ENCODE measurements at regions not wholly inside any gene's neighbourhood (a gene's known extent, or its start where the extent isn't known, plus 50 kb on each side); places are given as distances from the start of the nearest gene placed in this dataset.

- WGBS, 4 donors = 73 to 92% (median 85%) methylated on average over 1 of the region's 1 CpG
Observed at GRCh38 chr6:11894212-11894611, 115.6 kb upstream of the ADTRP start.

GRCh38 chr6:11891547-11891946, 112.9 kb upstream of the ADTRP start:
- H3K36me3 ChIP-seq (replicated peaks in 1 of 2) = no peaks in the 10 kb centered on the region
- TF ChIP-seq POLR2A (IDR thresholded peaks at IDR 0.05) (no peak), CTCF (IDR thresholded peaks at IDR 0.05) (no peak)
- no peaks in the 10 kb centered on the region for H3K27me3 ChIP-seq
- no peak overlapping the region for H3K4me3 ChIP-seq
- no peaks in the 10 kb centered on the region for H3K9me3 ChIP-seq (replicated peaks in 1 of 3)
- no peak for DNase-seq
- no peaks in the 10 kb centered on the region for H3K4me1 ChIP-seq (replicated peaks in 1 of 2)
- intact Hi-C loops (cut with DNase I) = no loop called here
- H3K27ac ChIP-seq = no peak overlapping the region

More at GRCh38 chr6:11894212-11894611, 115.6 kb upstream of the ADTRP start:
- intact Hi-C loops (cut with DNase I) = no loop called here
- TF ChIP-seq CTCF (IDR thresholded peaks at IDR 0.05) = no peak
- no peak for TF ChIP-seq POLR2A (IDR thresholded peaks at IDR 0.05)
- H3K27ac ChIP-seq = no peak overlapping the region
- no peaks in the 10 kb centered on the region for H3K27me3 ChIP-seq
- DNase-seq = no peak
- no peaks in the 10 kb centered on the region for H3K4me1 ChIP-seq (replicated peaks in 1 of 2)
- no peaks in the 10 kb centered on the region for H3K9me3 ChIP-seq (replicated peaks in 1 of 3)
- H3K36me3 ChIP-seq (replicated peaks in 1 of 2) = no peaks in the 10 kb centered on the region
- no peak overlapping the region for H3K4me3 ChIP-seq

GRCh38 chr6:11890849-11891248, 112.2 kb upstream of the ADTRP start:
- Histone ChIP-seq H3K9me3 (replicated peaks in 1 of 3) (no peaks in the 10 kb centered on the region), H3K36me3 (replicated peaks in 1 of 2) (no peaks in the 10 kb centered on the region), H3K4me3 (no peak overlapping the region), H3K27me3 (no peaks in the 10 kb centered on the region), H3K4me1 (replicated peaks in 1 of 2) (no peaks in the 10 kb centered on the region), H3K27ac (no peak overlapping the region)
- intact Hi-C loops (cut with DNase I) = no loop called here
- WGBS, 4 donors = 61 to 84% (median 78%) methylated on average over 1 of the region's 1 CpG
- TF ChIP-seq POLR2A (IDR thresholded peaks at IDR 0.05) = no peak
- no peak for TF ChIP-seq CTCF (IDR thresholded peaks at IDR 0.05)
- no peak for DNase-seq

GRCh38 chr6:11890209-11890608, 111.6 kb upstream of the ADTRP start:
- no peaks in the 10 kb centered on the region for H3K36me3 ChIP-seq (replicated peaks in 1 of 2)
- no peak overlapping the region for H3K4me3 ChIP-seq
- no peaks in the 10 kb centered on the region for H3K9me3 ChIP-seq (replicated peaks in 1 of 3)
- no peaks in the 10 kb centered on the region for H3K27me3 ChIP-seq
- no peak for DNase-seq
- no peak overlapping the region for H3K27ac ChIP-seq
- intact Hi-C loops (cut with DNase I) = no loop called here
- no peaks in the 10 kb centered on the region for H3K4me1 ChIP-seq (replicated peaks in 1 of 2)
- TF ChIP-seq POLR2A (IDR thresholded peaks at IDR 0.05) (no peak), CTCF (IDR thresholded peaks at IDR 0.05) (no peak)

All from adrenal gland (tissue), 9 donors.